Uterus (tissue), 3 donors: ENCODE measurements at regions not wholly inside any gene's neighbourhood (a gene's known extent, or its start where the extent isn't known, plus 50 kb on each side); places are given as distances from the start of the nearest gene placed in this dataset.

Experiments
- DNase-seq, 2 donors: peaks; one replicate each; pipeline ENCODE4 v3.0.0-alpha.2; 2019 to 2020
- H3K27ac ChIP-seq, 2 donors: fragments of 200-600 bp; sonication (generic); 1 replicate in 1 of 2; 2 replicates in 1 of 2; pipeline ENCODE4 v1.5.1; 2016 to 2018
- H3K27me3 ChIP-seq, 2 donors: fragments of 200-600 bp; sonication (generic); one replicate each; pipeline ENCODE4 v1.5.1; 2018 to 2019; ENCODE audit warnings: control low read depth in 1 of 2
- H3K36me3 ChIP-seq, 2 donors: fragments of 200-600 bp; sonication (generic); one replicate each; pipeline ENCODE4 v1.5.1; 2019; ENCODE audit warnings: control low read depth in 1 of 2
- H3K4me1 ChIP-seq, 2 donors: fragments of 200-600 bp; sonication (generic); one replicate each; pipeline ENCODE4 v1.5.1; 2018 to 2019; ENCODE audit warnings: control low read depth in 1 of 2
- H3K4me3 ChIP-seq, 2 donors: fragments of 200-600 bp; sonication (generic); 1 replicate in 1 of 2; 2 replicates in 1 of 2; pipeline ENCODE4 v1.5.1; 2018 to 2019; ENCODE audit warnings: mild to moderate bottlenecking in 1 of 2
- H3K9me3 ChIP-seq, 2 donors: fragments of 200-600 bp; sonication (generic); one replicate each; pipeline ENCODE4 v1.5.1; 2019; ENCODE audit warnings: control low read depth in 1 of 2
- POLR2A ChIP-seq, 2 donors: fragments of 450-650 bp; IDR thresholded peaks; one replicate each; pipeline ENCODE4 v1.6.1; 2016; ENCODE audit warnings: antibody characterized with exemption in 2 of 2, mild to moderate bottlenecking in 1 of 2, moderate library complexity in 1 of 2
- intact Hi-C: fragments of 100-400 bp; cut with DNase I; formaldehyde crosslinking; loops from one replicate; pipeline ENCODE4 v1.15.1; 2023; ENCODE audit warnings: low total_unique reads
- TF ChIP-seq, protein P1 (sequence below), 4 experiments: fragments of 200-600 bp in 2 of 4; fragments of 450-650 bp in 2 of 4; sonication (generic) in 2 of 4; IDR thresholded peaks; one replicate each; pipeline ENCODE4 v1.5.1; 2016 to 2019; ENCODE audit warnings: antibody characterized with exemption in 4 of 4, mild to moderate bottlenecking in 2 of 4, moderate library complexity in 1 of 4
- donor health status: DM: yes; HTN: yes; CAD: no.

- intact Hi-C loops: no loop called here
- no peak overlapping the region for H3K4me3 ChIP-seq
- no peaks in the 10 kb centered on the region for H3K9me3 ChIP-seq
- no peak overlapping the region for H3K27ac ChIP-seq
- TF ChIP-seq POLR2A (IDR thresholded peaks at IDR 0.05): no peak
- TF ChIP-seq, protein P1, sequence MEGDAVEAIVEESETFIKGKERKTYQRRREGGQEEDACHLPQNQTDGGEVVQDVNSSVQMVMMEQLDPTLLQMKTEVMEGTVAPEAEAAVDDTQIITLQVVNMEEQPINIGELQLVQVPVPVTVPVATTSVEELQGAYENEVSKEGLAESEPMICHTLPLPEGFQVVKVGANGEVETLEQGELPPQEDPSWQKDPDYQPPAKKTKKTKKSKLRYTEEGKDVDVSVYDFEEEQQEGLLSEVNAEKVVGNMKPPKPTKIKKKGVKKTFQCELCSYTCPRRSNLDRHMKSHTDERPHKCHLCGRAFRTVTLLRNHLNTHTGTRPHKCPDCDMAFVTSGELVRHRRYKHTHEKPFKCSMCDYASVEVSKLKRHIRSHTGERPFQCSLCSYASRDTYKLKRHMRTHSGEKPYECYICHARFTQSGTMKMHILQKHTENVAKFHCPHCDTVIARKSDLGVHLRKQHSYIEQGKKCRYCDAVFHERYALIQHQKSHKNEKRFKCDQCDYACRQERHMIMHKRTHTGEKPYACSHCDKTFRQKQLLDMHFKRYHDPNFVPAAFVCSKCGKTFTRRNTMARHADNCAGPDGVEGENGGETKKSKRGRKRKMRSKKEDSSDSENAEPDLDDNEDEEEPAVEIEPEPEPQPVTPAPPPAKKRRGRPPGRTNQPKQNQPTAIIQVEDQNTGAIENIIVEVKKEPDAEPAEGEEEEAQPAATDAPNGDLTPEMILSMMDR (IDR thresholded peaks at IDR 0.05): no peak
- no peak for DNase-seq
- no peaks in the 10 kb centered on the region for H3K4me1 ChIP-seq
- H3K36me3 ChIP-seq: no peaks in the 10 kb centered on the region
- no peaks in the 10 kb centered on the region for H3K27me3 ChIP-seq
These were observed 627.8 kb upstream of the SLIT2 start for GRCh38 chr4:19623866-19624265.

DNA sequence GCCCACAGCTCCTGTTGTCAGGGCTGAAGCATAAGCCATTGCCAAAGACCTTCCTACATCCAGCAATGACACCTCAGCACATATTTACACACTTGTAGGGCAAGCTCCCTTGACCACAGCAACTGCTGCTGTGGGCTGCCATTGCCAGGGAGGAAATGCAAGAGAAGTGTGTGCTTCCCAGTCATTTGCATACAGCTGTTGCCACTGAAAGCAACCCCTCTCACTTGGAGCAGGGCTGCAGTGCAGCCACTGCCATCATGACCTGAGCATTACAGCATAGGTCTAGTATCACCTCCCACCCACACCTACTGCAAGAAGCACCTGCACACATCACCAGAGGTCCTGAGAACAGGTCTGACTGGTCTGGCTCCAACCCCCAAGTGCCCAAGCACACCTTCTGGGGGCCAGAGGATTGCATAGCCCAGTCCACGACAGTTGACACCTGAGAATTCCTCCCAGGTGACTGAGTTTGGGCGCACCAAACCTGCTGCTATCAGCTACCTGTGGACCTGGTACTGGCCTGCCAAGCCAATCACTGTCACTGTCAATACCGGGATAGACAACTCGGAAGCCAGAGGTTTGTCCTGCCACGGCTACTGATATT lies 636.5 kb upstream of the SLIT2 start:
- intact Hi-C loops: no loop called here

GRCh38 chr4:19614171-19614570 lies 637.5 kb upstream of the SLIT2 start:
- intact Hi-C loops: no loop called here
- Histone ChIP-seq H3K27me3 (no peaks in the 10 kb centered on the region), H3K36me3 (no peaks in the 10 kb centered on the region), H3K4me3 (no peak overlapping the region), H3K9me3 (peaks cover 0 to 5% of the 10 kb centered on the region in 2 donors), H3K27ac (no peak overlapping the region), H3K4me1 (no peaks in the 10 kb centered on the region)
- TF ChIP-seq, protein P1 (IDR thresholded peaks at IDR 0.05): no peak
- DNase-seq: no peak

More for the DNA sequence above, 636.5 kb upstream of the SLIT2 start:
- Histone ChIP-seq H3K4me1 (no peaks in the 10 kb centered on the region), H3K4me3 (no peak overlapping the region), H3K27me3 (no peaks in the 10 kb centered on the region), H3K36me3 (no peaks in the 10 kb centered on the region), H3K9me3 (peaks cover 0 to 5% of the 10 kb centered on the region in 2 donors), H3K27ac (no peak overlapping the region)
- TF ChIP-seq, protein P1 (IDR thresholded peaks at IDR 0.05): no peak
- no peak for TF ChIP-seq POLR2A (IDR thresholded peaks at IDR 0.05)
- no peak for DNase-seq

GRCh38 chr4:19596342-19596741 lies 655.4 kb upstream of the SLIT2 start:
- no peak for DNase-seq
- H3K27ac ChIP-seq: no peak overlapping the region
- no peaks in the 10 kb centered on the region for H3K4me1 ChIP-seq
- no peak overlapping the region for H3K4me3 ChIP-seq
- no peak for TF ChIP-seq POLR2A (IDR thresholded peaks at IDR 0.05)
- TF ChIP-seq, protein P1 (IDR thresholded peaks at IDR 0.05): no peak
- intact Hi-C loops: no loop called here
- no peaks in the 10 kb centered on the region for H3K9me3 ChIP-seq
- H3K36me3 ChIP-seq: no peaks in the 10 kb centered on the region
- H3K27me3 ChIP-seq: no peaks in the 10 kb centered on the region

DNA sequence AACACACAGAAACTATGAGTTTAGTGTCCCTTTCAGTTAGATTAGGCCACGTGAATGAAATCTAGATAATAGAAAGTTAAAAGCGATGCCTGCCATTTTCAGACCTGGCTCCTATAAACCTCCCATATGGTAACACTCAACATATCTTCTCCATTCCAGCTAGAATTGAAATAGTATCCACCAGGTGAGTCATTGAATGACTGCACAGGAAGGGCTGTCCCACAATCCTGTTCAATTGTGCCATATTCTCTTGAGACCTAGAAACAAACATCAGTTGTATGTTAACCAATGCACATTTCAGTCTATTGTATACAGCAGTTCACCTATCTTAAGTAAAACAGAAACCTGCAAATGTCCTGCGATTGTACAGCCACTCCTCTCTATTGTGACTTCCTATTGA lies 659.3 kb upstream of the SLIT2 start:
- Histone ChIP-seq H3K27ac (no peak overlapping the region), H3K4me1 (no peaks in the 10 kb centered on the region), H3K4me3 (no peak overlapping the region), H3K36me3 (no peaks in the 10 kb centered on the region), H3K27me3 (no peaks in the 10 kb centered on the region), H3K9me3 (no peaks in the 10 kb centered on the region)
- TF ChIP-seq POLR2A (IDR thresholded peaks at IDR 0.05): no peak
- TF ChIP-seq, protein P1 (IDR thresholded peaks at IDR 0.05): no peak
- intact Hi-C loops: no loop called here
- DNase-seq: no peak
